GDM1 (cell line): ENCODE measurements at regions not wholly inside any gene's neighbourhood (a gene's known extent, or its start where the extent isn't known, plus 50 kb on each side); places are given as distances from the start of the nearest gene placed in this dataset.
"Not testable (repeated sequence)": the region's sequence is repeated elsewhere in the genome, so short reads cannot be mapped to it uniquely, and the experiment has no call there.

Experiments used
- DNase-seq: peaks from one replicate; lab custom pipeline; 2025; lab: John Stamatoyannopoulos, UW

DNA sequence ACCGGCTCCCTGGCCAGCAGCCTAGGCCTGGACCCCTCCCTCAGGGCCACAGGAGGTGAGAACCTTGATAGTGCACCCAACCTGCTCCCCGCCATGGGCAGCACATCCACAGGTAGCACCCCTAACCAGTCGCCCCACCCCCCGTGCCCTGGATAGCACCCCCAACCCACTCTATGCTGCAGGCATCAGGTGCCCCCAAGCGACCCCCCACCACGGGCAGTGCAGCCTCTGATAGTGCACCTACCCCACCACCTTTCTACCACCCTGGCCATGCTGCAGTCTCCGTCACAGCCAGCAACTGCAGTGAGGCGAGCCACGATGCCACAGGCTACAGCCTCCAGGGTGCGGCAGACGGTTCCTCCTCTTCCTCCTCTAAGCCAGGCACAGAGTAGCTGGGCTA, 55.6 kb downstream of the SOWAHC start:
- DNase-seq: no peak

DNA sequence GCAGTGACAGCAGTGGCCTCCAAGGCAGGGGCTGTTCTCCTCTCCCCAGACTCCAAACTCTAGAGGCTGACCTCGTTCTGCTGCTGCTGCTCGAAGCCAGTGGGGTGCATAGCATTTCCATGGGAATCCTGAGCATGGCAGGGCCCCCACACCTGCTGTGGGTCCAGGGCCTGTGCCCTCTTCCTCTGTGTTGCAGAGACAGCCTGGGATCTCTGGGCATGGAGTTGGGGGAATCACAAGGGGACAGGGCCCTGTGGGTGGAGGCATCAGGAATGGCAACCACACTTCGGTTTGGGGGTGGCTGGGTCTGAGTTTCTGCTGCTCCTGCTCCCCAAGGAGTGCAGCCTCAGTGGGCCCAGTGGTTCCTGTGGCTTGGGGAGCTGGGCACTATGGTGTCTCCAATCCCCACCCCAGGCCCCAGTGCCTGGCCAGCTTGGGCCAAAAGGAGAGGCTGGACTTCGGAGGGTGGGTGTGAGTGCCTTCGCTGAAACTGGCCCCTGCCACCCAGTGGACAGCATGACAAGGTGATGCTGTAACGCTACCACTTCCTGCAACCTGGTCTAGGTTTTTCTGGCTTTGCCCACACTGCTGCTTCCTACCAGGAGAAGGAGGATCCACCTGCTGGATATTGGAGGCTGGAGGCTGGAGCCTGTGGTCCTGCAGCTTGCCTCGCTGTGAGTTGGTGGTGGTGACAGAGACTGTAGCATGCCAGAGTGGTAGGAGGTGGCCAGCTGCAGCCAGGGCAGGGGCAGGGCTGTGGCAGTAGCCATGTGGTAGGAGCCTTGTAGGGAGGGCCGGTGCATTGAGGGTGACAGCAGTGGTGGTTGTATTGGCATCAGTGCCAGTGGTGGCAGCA, 56.6 kb downstream of the SOWAHC start:
- no peak for DNase-seq

DNA sequence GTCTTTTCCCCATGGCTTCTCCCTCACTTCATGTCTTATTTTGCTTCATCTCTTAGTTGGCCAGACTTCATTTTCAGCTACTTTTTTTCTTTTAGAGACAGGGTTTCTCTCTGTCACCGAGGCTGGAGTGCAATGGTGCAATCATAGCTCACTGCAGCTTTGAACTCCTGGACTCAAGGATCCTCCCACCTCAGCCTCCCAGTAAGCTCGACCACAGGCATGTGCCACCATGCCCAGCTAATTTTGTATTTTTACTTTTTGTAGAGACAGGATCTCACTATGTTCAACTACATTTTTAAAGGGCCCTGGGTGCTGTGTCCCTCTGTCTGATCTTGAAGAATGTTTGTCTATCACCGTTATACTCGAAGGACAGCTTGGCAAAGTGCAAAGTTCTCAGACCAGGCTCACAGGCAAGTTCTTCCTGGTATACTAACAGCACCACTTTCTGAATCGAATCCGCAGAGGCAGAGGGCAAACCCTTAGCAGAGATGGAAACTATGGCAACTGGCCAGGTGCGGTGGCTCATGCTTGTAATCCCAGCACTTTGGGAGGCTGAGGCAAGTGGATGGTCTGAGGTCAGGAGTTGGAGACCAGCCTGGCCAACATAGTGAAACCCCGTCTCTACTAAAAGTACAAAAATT, 60.9 kb downstream of the SOWAHC start:
- no peak for DNase-seq

DNA sequence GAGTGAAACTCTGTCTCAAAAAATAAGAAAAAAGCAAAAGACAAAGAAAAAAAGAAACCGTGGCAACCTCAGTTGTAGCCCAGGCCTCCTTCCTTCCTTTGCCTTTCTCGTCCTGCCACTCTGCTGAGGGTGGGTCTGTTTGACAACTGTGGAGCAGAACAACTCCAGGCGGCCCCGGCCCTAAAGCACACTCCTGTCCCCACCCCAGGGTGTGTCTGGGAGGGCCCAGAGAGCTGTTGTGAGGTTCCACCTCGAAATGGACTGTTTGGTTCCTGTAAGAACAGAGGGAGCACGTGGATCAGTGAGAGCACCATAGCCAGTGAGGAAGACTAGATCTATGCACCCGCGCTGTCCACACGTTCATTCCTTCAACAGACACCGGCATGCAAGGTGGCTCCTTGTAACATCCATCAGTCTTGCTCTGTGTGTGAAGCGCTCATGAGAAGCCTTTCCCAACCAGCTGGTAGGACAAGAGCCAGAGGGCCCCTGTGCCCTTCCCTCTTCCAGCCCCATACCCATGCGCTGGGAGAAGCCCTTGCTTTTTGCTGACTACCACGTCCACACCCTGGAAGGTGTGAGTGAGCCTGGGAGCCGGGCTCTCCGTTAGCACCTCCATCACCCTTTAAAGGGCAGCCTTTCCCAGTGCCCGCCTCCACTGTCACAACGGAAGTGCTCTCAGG, 61.6 kb downstream of the SOWAHC start:
- no peak for DNase-seq

DNA sequence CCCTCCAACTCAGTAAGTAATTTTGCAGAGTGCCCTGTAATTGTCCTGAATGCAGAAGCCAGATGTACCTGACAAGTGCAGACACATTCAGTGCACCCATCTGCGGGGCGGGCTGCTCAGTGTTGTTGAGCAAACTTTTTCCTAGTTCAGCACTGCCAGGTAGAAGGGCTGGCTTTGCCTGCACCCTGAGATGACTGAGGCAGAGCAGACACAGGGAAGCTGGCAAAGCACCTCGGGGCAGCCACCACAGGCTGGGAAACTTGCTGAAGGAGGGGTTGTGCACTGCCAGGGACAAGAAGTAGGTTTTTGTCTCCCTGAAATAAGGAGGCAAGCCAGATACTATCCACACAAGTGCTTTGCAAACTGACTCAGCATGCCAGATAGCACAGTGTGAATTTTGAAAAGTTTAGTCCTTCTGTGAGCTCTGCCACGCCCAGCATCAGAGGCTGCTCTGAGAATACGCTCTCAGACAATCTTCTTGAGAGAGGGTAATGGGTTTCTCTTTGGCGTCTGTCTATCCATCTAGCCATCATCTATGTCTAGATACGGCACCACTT, 62.3 kb downstream of the SOWAHC start:
- no peak for DNase-seq

DNA sequence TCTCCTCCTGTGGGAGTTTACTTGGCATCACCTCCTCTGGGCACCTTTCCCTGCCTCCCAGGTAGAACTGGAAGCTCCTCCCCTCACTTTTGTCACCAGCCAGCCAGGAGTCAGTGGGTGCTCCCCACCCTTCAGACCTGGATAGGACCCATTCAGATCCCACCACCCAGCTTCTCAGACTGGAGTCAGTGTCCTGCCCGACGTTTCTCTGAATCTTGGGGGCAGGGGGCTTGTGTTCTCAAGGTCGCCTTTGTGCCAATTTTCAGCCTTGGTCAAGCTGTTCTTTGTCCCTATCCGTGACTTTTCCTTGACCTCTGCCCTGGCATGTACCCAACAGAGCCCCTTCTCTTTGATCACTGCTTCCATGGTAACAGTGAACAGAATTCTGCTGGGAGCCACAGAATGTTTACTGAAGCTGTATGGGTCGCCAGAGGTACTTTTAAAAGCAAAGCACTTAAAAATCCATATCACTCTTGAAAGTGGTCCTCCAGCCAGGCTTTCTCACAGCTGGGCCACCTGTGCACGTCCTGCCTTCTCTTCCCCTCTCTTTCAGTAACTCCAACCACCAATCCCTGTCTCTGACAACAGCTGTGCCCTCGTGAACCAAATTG, 63.1 kb downstream of the SOWAHC start:
- DNase-seq: not testable (repeated sequence)

DNA sequence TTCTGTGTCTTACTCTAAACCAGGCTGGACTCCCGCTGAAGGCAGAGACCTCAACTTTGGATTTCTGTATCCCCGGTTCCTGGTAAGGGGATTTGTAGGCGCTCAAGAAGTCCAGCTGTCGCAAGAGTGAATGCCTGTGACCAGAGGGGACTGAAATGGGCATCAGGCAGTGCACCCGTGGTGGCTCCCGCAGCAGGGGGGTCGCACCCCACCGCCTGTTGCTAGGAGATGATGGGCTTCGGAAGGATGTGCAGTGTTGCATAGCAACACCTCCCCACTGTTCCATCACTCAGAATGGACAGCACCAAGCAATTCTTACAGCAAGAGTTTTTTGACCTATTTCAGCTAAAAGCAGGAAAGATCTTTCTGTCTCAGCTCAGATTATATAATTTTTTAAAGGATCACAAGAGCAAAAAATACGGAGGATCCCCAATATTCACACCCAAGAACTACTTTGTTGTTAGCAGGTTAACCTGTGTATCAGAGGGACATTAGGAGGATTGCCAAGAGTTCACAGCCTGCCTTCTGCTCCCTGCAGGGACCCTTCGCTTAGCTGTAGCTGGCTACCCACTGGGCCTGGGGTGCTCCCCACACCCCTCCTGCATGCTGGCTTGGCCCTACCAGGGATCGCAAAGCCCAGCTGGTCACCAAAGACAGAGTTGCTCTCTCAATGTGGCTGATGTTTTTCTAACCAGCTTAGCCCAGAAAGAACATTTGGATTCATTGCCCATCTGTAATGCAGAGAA, 63.8 kb downstream of the SOWAHC start:
- DNase-seq: no peak

DNA sequence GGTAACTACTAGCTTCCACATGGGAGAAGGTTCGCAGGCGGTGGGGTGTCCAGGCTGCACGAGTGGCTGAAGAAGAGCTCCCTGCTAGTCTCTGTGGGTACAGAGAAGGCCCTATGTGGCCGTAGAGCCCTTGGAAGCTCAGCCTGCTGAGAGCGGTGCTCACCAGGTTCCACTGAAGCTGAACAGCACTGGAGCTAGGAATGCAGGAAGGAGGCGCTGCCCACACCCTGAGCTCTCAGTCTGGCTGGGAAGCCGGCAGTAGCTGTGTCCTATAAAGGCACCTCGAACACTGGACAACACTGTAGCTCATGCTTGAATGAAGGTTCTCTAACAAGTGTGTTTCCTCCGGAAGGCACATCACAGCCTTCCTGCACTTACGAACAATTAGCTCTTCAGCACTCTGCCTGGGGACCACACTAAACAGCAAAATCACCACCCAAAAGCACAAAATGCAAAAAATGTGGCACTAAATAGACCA, 64.6 kb downstream of the SOWAHC start:
- not testable (repeated sequence) for DNase-seq

DNA sequence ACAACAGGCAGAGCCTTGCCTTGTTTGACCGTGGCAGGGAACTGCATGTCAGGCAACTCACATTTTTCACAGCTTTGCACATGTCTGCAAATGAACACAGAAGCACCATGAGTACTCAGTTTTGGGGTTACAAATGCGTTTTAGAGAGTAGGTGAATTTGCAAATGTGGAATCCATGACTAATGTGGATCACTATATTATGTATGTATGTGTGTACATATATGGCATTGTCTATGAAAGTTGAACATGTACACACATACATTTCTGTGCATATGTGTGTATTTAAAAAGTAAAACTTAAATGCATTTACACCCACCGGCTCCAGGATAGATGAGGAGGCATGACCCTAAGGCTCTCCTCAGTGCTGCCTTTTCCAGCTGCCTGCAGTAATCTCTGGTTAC, 65.1 kb downstream of the SOWAHC start:
- DNase-seq: no peak

DNA sequence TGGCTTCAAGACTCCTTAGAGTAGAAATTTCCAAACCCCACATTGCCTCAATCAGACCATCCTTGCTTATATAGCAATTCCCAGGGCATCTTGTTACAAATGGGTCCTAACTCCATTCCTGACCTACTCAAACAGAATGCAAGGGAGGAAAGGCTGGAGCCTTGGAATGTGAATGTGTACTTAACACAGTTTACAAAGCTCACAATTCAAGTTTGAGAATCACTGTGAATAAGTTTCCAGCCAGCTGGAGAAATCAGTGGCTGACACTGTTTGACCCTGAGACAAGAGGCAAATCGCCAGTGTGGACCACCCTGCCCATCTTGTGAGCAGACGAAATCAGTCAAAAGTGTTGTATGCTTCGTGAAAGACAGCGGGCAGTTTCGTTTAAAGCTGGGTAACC, 65.5 kb downstream of the SOWAHC start:
- DNase-seq: no peak

DNA sequence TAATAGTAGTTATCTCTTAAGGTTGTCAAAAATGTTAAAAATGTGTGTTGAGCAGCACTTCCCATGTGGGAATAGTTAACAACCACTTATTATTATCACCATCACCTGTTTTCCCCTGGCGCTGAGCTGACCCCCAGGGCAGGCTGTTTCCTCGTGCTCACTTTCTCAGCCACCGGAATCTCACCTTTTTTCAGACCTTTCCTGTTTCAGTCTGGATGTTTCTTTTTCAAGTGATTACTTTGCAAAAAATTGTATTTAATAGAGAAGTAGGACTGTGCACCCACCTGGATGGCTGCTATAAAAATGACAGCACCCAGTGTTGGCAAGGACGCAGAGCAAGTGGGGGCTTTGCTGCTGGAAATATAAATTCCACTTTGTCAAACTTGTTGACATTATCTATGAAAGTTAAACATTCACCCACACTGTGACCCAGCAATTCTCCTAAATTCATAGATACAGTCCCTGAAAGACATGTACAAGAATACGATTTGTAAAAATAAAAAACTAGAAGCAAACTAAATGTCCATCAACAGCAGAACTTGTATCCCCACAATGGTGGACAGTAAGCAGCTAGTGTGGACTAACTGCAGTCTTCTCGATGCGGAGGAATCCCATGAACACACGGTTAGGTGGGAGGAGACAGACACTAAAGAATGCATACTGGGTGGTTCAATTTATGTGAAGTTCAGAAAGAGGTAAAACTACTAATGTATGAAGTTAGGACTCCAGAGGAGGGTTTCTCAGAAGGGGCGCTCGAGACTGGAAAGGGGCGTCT, 66.5 kb downstream of the SOWAHC start:
- DNase-seq: no peak

DNA sequence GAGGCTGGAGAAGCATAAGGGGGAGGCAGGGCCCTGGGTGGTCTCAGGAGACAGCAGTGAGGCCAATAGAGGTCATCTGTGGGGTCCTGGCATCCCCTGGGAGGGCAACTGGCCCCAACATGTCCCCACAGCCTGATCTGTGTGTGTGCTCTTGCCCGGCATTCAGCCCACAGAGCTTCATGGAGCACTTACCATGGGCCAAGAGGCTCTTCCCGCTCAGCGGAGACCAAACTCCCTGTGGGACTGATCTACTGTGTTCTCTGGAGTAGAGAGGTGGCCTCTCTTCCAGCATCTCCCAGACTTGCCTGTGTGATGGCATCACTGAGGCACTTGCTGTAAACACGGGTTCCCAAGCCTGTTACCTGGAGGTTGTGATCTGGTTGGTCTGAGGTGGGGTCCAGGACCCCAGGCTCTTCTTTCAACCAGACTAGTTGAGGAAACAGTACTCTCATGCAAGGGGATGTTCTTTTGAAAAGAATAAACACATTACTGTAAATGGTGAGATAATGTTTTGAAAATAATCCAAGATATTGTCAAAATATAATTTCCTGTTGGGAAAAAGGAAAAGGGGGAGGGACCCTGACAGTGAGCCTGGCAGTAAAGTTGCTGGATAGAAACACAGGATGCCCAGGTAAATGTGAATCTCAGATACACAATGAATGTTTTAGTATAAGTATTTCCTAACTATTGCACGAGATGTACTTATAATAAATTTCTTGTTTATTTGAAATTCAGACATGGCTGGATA, 67.6 kb downstream of the SOWAHC start:
- DNase-seq: no peak

DNA sequence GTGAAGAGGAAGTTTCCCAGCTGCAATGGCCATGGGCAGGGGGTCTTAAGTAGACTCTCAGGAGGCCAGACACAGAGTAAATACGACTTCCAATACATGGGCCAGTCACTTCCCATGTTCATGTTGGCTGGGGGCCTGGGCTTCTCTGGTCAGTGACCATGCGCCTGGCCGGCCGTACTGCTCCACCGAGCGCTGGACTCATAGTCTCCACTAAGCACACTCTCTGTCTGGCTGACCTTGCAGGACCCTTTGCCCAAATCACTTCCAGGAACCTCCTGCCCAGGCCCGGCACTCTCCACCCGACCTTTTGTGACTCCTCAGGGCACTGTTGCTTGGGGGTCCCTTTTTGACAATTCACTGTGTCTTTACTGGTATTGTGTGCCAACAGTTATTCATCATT, 69.3 kb downstream of the SOWAHC start:
- DNase-seq: no peak

DNA sequence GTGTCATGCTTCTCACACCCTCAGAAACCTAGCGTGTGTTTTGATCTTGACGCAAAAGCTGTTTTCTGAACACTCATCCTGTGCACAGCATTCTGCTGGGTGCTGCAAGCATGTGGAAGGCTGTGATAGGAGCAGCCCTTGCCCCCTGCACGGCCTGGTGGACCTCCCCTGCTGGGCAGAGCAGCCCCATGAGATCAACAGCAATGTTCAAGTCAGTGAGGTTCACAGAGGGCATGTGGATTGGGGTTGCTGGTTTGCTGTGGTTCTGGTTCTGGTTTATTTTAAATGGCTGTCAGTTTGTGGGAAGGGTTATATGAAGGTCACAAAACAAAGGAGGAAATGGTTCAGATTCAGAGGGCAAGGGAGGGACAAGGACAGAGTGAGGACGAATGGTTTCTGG, 71.3 kb downstream of the SOWAHC start:
- no peak for DNase-seq

DNA sequence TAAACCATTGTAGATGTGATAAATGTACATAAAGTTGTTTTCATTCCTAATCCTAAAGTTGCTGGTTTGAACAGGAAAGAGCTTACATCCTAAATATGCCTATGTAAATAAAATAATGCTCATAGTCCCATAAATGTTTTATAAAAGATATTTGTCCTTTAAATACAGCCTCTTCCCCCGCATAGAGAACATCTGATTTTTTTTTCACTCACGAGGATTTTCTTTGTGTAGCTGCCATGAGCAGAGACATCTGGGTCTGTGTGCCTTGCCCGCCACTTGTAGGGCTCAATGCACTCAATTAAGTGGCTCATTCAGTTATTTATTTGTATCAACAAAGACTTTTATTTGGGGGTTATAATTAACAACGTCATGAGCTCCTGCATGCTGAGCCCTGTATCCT, 72.8 kb downstream of the SOWAHC start:
- no peak for DNase-seq

DNA sequence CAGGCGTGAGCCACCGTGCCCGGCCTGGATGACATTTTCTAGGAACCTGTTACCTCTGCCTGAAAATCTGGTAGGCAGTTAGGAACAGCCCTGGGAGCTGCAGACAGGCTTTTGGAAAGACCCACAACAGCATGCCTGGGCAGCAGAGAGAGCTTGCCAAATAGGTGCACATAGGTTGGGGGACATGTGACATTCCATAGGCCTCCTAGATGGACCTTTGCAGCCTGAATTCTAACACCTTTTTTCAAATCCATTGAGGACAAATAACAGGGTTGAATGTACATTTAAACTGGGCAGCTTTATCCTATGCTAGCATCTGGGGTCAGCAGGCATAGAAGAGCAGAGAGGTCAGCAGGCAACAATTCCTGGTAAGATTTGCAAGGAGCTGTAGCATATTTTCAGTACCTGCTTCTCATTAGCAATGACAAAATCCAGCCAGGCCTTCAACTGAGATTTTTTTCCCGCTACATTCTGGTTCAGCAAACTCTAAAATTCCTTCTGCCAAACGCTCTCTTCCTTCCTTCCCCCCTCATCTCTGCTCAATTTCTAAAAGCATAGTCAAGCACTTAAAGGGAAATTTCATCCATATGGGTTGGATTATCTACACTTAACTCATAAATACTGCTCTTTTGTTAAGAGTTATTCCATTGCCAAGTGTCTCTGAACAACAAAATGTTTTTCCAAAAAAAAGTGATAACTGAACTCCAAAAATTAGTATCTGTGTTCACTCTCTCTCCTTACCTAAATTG, 75.2 kb downstream of the SOWAHC start:
- no peak for DNase-seq

DNA sequence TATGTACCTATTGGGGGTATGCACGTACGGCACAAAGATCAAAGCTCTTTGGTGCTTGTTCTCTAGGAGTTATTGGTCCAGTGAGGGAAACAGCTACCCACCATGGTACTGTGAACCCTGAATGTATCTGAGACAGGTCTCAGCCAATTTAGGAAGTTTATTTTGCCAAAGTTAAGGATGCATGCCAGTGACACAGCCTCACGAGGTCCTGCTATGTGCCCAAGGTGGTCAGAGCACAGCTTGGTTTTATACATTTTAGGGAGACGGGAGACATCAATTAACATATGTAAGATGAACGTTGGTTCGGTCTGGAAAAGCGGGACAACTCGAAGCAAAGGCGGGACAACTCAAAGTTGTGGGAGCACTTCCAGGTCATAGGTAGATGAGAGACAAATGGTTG, 75.8 kb downstream of the SOWAHC start:
- no peak for DNase-seq

DNA sequence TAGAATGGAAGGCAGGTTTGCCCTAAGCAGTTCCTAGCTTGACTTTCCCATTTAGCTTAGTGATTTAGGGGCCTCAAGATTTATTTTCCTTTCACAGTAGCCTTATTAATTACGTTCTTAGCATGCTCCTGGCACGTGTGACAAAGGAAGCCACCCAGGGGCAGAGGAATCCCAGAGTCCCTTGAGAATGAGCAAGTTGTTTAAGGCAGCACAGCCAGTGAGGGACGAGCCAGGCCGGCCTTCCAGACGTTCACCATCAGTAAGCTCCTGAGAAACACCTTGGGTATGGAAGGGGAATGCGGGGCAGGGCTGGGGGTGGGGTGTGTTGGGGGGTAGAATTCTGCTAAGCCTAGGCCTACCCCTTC, 76.3 kb downstream of the SOWAHC start:
- DNase-seq: no peak

DNA sequence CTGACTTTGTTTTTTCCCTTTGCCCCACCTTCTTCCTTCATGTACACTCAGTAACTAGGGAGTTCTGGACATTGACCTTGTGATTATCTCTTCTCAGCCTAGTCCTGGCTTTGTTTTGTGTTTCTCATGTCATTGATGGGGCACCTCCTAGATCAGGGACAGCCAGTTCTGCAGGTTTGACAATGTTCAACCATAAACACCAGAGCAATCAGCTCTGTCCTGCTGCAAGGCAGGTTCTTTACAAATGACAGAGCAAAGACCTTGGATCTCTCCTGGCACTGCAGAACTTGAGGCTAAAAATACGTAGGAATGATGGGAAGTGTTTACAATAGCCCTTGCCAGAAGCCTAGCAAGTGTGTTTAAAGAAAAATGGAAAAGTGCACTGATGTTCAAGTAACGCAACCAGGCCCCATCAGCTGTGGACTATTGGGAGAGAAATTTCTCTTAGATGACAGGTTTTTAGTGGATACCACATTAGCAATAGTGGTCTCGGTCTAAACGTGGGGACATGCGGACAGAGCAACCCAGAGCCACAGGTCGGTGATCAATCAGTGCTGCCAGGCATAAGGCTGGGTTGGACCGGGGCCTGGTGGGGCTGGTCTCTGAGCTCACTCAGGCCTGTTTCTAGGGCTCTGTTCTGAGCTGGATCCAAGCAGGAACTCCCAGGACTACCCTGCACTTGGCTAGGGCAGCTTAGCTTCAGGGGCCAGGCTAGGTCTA, 76.8 kb downstream of the SOWAHC start:
- no peak for DNase-seq
